ENCODE measurements at regions not wholly inside any gene's neighbourhood (a gene's known extent, or its start where the extent isn't known, plus 50 kb on each side); places are given as distances from the start of the nearest gene placed in this dataset.

- no peak overlapping the region for H4K5ac ChIP-seq (ENCODE audit: low read length)
- H3K79me2 ChIP-seq (ENCODE audit: control insufficient read depth, insufficient read depth, low read length): no peaks in the 10 kb centered on the region
- no peaks in the 10 kb centered on the region for H3K27me3 ChIP-seq (ENCODE audit: insufficient read depth, low read length, poor library complexity)
- no peak overlapping the region for H2AK5ac ChIP-seq (ENCODE audit: low read length)
- H3K9ac ChIP-seq (ENCODE audit: low read length): no peak overlapping the region
- H3K56ac ChIP-seq (ENCODE audit: low read length): peak overlapping the region; percentile 31
- no peak overlapping the region for H3K18ac ChIP-seq (ENCODE audit: low read length)
- no CpG with 5 or more reads among the region's 4 CpGs for WGBS (ENCODE audit: extremely low coverage, insufficient coverage, low lambda C conversion rate)
- peaks cover 6% of the 10 kb centered on the region for H3K4me1 ChIP-seq (ENCODE audit: control insufficient read depth, low read depth, low read length)
- H2BK15ac ChIP-seq (replicated peaks; ENCODE audit: low read depth): no peak overlapping the region
- H2BK5ac ChIP-seq (ENCODE audit: low read length): no peak overlapping the region
- DNase-seq: no peak
- H3K79me1 ChIP-seq (ENCODE audit: low read length): no peaks in the 10 kb centered on the region
- H3K4ac ChIP-seq (ENCODE audit: low read depth, low read length): no peak overlapping the region
- H2BK120ac ChIP-seq (ENCODE audit: low read depth, low read length): no peak overlapping the region
- H3K4me3 ChIP-seq (ENCODE audit: low read length): no peak overlapping the region
- no peak overlapping the region for H3K23ac ChIP-seq (ENCODE audit: low read length)
- H4K8ac ChIP-seq (ENCODE audit: low read depth, low read length): no peak overlapping the region
- H3K27ac ChIP-seq (ENCODE audit: low read depth, low read length): no peak overlapping the region
- no peak overlapping the region for H3K4me2 ChIP-seq (ENCODE audit: low read length)
- no peaks in the 10 kb centered on the region for H3K36me3 ChIP-seq (ENCODE audit: control insufficient read depth, insufficient read depth, low read length)
These were observed 291.6 kb downstream of the TNS1 start for GRCh38 chr2:217711188-217711587.

- Histone ChIP-seq H3K56ac (ENCODE audit: low read length) (no peak overlapping the region), H3K79me2 (ENCODE audit: control insufficient read depth, insufficient read depth, low read length) (no peaks in the 10 kb centered on the region), H4K8ac (ENCODE audit: low read depth, low read length) (no peak overlapping the region), H3K4me3 (ENCODE audit: low read length) (no peak overlapping the region), H3K79me1 (ENCODE audit: low read length) (no peaks in the 10 kb centered on the region), H2BK120ac (ENCODE audit: low read depth, low read length) (no peak overlapping the region), H3K4me2 (ENCODE audit: low read length) (no peak overlapping the region), H3K9ac (ENCODE audit: low read length) (no peak overlapping the region), H3K4me1 (ENCODE audit: control insufficient read depth, low read depth, low read length) (peaks cover 6% of the 10 kb centered on the region), H3K4ac (ENCODE audit: low read depth, low read length) (no peak overlapping the region), H3K23ac (ENCODE audit: low read length) (no peak overlapping the region), H2BK15ac (replicated peaks; ENCODE audit: low read depth) (no peak overlapping the region), H2BK5ac (ENCODE audit: low read length) (no peak overlapping the region), H3K27ac (ENCODE audit: low read depth, low read length) (no peak overlapping the region), H2AK5ac (ENCODE audit: low read length) (no peak overlapping the region), H3K36me3 (ENCODE audit: control insufficient read depth, insufficient read depth, low read length) (no peaks in the 10 kb centered on the region), H3K18ac (ENCODE audit: low read length) (no peak overlapping the region), H4K5ac (ENCODE audit: low read length) (no peak overlapping the region), H3K27me3 (ENCODE audit: insufficient read depth, low read length, poor library complexity) (no peaks in the 10 kb centered on the region)
- peak; percentile 69 for DNase-seq
- WGBS (ENCODE audit: extremely low coverage, insufficient coverage, low lambda C conversion rate): no CpG with 5 or more reads among the region's 1 CpG
These were observed 292.5 kb downstream of the TNS1 start for GRCh38 chr2:217710211-217710765.

- Histone ChIP-seq H4K5ac (ENCODE audit: low read length) (no peak overlapping the region), H3K27me3 (ENCODE audit: insufficient read depth, low read length, poor library complexity) (no peaks in the 10 kb centered on the region), H3K4me1 (ENCODE audit: control insufficient read depth, low read depth, low read length) (peaks cover 6% of the 10 kb centered on the region), H2BK15ac (replicated peaks; ENCODE audit: low read depth) (no peak overlapping the region), H4K8ac (ENCODE audit: low read depth, low read length) (no peak overlapping the region), H3K79me2 (ENCODE audit: control insufficient read depth, insufficient read depth, low read length) (no peaks in the 10 kb centered on the region), H2BK120ac (ENCODE audit: low read depth, low read length) (no peak overlapping the region), H3K4me2 (ENCODE audit: low read length) (no peak overlapping the region), H3K4me3 (ENCODE audit: low read length) (no peak overlapping the region), H3K79me1 (ENCODE audit: low read length) (no peaks in the 10 kb centered on the region), H2BK5ac (ENCODE audit: low read length) (no peak overlapping the region), H3K9ac (ENCODE audit: low read length) (no peak overlapping the region), H3K23ac (ENCODE audit: low read length) (no peak overlapping the region), H3K36me3 (ENCODE audit: control insufficient read depth, insufficient read depth, low read length) (no peaks in the 10 kb centered on the region), H3K27ac (ENCODE audit: low read depth, low read length) (no peak overlapping the region), H3K56ac (ENCODE audit: low read length) (no peak overlapping the region), H2AK5ac (ENCODE audit: low read length) (no peak overlapping the region), H3K18ac (ENCODE audit: low read length) (no peak overlapping the region), H3K4ac (ENCODE audit: low read depth, low read length) (no peak overlapping the region)
- no peak for DNase-seq
- WGBS (ENCODE audit: extremely low coverage, insufficient coverage, low lambda C conversion rate): no CpG with 5 or more reads among the region's 3 CpGs
These were observed 293.2 kb downstream of the TNS1 start for GRCh38 chr2:217709478-217710210.

GRCh38 chr2:217707131-217707611 is 295.6 kb downstream of the TNS1 start:
- Histone ChIP-seq H2BK5ac (ENCODE audit: low read length) (no peak overlapping the region), H3K4me3 (ENCODE audit: low read length) (no peak overlapping the region), H4K8ac (ENCODE audit: low read depth, low read length) (no peak overlapping the region), H3K18ac (ENCODE audit: low read length) (no peak overlapping the region), H3K36me3 (ENCODE audit: control insufficient read depth, insufficient read depth, low read length) (no peaks in the 10 kb centered on the region), H3K4me1 (ENCODE audit: control insufficient read depth, low read depth, low read length) (peaks cover 6% of the 10 kb centered on the region), H3K27me3 (ENCODE audit: insufficient read depth, low read length, poor library complexity) (no peaks in the 10 kb centered on the region), H3K4me2 (ENCODE audit: low read length) (no peak overlapping the region), H3K9ac (ENCODE audit: low read length) (no peak overlapping the region), H3K4ac (ENCODE audit: low read depth, low read length) (no peak overlapping the region), H3K79me1 (ENCODE audit: low read length) (no peaks in the 10 kb centered on the region), H3K27ac (ENCODE audit: low read depth, low read length) (no peak overlapping the region), H4K5ac (ENCODE audit: low read length) (no peak overlapping the region), H2BK15ac (replicated peaks; ENCODE audit: low read depth) (no peak overlapping the region), H3K56ac (ENCODE audit: low read length) (no peak overlapping the region), H2AK5ac (ENCODE audit: low read length) (no peak overlapping the region), H2BK120ac (ENCODE audit: low read depth, low read length) (no peak overlapping the region), H3K23ac (ENCODE audit: low read length) (no peak overlapping the region), H3K79me2 (ENCODE audit: control insufficient read depth, insufficient read depth, low read length) (no peaks in the 10 kb centered on the region)
- peak; percentile 17 for DNase-seq
- no CpG with 5 or more reads among the region's 4 CpGs for WGBS (ENCODE audit: extremely low coverage, insufficient coverage, low lambda C conversion rate)

GRCh38 chr2:217706513-217706912 is 296.3 kb downstream of the TNS1 start:
- no CpG with 5 or more reads among the region's 2 CpGs for WGBS (ENCODE audit: extremely low coverage, insufficient coverage, low lambda C conversion rate)
- no peak overlapping the region for H2BK120ac ChIP-seq (ENCODE audit: low read depth, low read length)
- no peak overlapping the region for H3K4me2 ChIP-seq (ENCODE audit: low read length)
- no peak overlapping the region for H3K4ac ChIP-seq (ENCODE audit: low read depth, low read length)
- no peak overlapping the region for H3K56ac ChIP-seq (ENCODE audit: low read length)
- no peak overlapping the region for H3K23ac ChIP-seq (ENCODE audit: low read length)
- DNase-seq: no peak
- H3K79me1 ChIP-seq (ENCODE audit: low read length): no peaks in the 10 kb centered on the region
- no peak overlapping the region for H2AK5ac ChIP-seq (ENCODE audit: low read length)
- H3K4me1 ChIP-seq (ENCODE audit: control insufficient read depth, low read depth, low read length): peaks cover 6% of the 10 kb centered on the region
- H3K27ac ChIP-seq (ENCODE audit: low read depth, low read length): no peak overlapping the region
- no peak overlapping the region for H2BK5ac ChIP-seq (ENCODE audit: low read length)
- H2BK15ac ChIP-seq (replicated peaks; ENCODE audit: low read depth): no peak overlapping the region
- no peak overlapping the region for H3K18ac ChIP-seq (ENCODE audit: low read length)
- no peak overlapping the region for H4K5ac ChIP-seq (ENCODE audit: low read length)
- no peaks in the 10 kb centered on the region for H3K27me3 ChIP-seq (ENCODE audit: insufficient read depth, low read length, poor library complexity)
- H3K79me2 ChIP-seq (ENCODE audit: control insufficient read depth, insufficient read depth, low read length): no peaks in the 10 kb centered on the region
- H4K8ac ChIP-seq (ENCODE audit: low read depth, low read length): no peak overlapping the region
- H3K9ac ChIP-seq (ENCODE audit: low read length): no peak overlapping the region
- no peak overlapping the region for H3K4me3 ChIP-seq (ENCODE audit: low read length)
- no peaks in the 10 kb centered on the region for H3K36me3 ChIP-seq (ENCODE audit: control insufficient read depth, insufficient read depth, low read length)
